ENCODE measurements at regions not wholly inside any gene's neighbourhood (a gene's known extent, or its start where the extent isn't known, plus 50 kb on each side); places are given as distances from the start of the nearest gene placed in this dataset.

DNA sequence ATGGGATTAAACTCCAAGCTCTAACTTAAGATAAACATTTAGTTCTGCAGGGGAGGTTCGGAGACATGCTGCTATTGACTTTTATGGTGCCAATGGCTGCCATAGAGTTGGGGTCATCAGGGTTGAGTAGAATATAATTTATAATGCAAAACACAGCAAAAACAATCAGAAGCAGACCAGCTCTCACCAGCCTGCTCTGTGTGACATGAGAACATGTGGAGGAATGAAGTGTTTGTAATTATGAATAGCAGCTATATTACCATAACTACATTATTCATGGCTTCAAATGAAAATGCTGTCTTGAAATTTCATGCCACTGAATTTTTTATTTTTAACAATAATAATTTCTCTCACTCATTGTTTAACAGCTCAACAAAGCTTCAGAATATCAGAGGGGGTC, 645.6 kb upstream of the CDH8 start:
- in situ Hi-C loops (cut with MboI; ENCODE audit: low pct_ligation_motif_present in 1 of 4, low pct_unique_long_range_greater_than_20kb in 1 of 4, low sequenced_read_pairs in 3 of 4) = no loop called here
- Histone ChIP-seq H3K9me3 (peaks cover 9 to 12% of the 10 kb centered on the region in 2 donors), H3K36me3 (no peaks in the 10 kb centered on the region), H3K27me3 (no peaks in the 10 kb centered on the region), H3K4me1 (no peaks in the 10 kb centered on the region), H3K27ac (no peak overlapping the region), H3K4me3 (no peak overlapping the region)
- 66 to 83% methylated on average over 1 of the region's 1 CpG for WGBS, 2 donors (ENCODE audit: low coverage in 1 of 2)
- TF ChIP-seq, protein P1, sequence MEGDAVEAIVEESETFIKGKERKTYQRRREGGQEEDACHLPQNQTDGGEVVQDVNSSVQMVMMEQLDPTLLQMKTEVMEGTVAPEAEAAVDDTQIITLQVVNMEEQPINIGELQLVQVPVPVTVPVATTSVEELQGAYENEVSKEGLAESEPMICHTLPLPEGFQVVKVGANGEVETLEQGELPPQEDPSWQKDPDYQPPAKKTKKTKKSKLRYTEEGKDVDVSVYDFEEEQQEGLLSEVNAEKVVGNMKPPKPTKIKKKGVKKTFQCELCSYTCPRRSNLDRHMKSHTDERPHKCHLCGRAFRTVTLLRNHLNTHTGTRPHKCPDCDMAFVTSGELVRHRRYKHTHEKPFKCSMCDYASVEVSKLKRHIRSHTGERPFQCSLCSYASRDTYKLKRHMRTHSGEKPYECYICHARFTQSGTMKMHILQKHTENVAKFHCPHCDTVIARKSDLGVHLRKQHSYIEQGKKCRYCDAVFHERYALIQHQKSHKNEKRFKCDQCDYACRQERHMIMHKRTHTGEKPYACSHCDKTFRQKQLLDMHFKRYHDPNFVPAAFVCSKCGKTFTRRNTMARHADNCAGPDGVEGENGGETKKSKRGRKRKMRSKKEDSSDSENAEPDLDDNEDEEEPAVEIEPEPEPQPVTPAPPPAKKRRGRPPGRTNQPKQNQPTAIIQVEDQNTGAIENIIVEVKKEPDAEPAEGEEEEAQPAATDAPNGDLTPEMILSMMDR (IDR thresholded peaks at IDR 0.05) = no peak
- no peak for TF ChIP-seq POLR2A (IDR thresholded peaks at IDR 0.05)
- no peak for TF ChIP-seq EP300 (IDR thresholded peaks at IDR 0.05; ENCODE audit: low read depth)
- TF ChIP-seq POLR2AphosphoS5 (IDR thresholded peaks at IDR 0.05) = no peak
- DNase-seq = no peak
- intact Hi-C loops (cut with DNase I; ENCODE audit: low total_unique reads) = no loop called here

DNA sequence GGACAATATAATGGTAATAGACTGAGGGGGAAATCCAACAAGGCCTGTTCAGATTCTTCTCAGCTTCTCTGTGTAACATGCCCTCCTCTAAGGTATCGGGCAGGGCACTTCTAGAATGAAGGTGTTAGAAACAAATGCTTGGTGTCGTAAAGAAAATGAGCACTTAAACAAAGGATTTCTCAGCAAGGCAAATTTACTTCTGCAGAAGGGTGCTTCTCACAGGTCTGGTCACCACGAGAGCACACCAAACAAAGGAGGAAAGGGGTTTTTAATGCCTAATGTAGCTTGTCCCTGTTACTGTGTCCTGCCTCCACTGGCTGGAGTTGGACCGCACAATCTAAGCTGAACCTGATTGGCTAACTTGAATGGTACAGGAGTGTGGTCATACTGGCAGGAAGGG, 642.6 kb upstream of the CDH8 start:
- intact Hi-C loops (cut with DNase I; ENCODE audit: low total_unique reads) (no loop called here), in situ Hi-C loops (cut with MboI; ENCODE audit: low pct_ligation_motif_present in 1 of 4, low pct_unique_long_range_greater_than_20kb in 1 of 4, low sequenced_read_pairs in 3 of 4) (no loop called here)
- Histone ChIP-seq H3K36me3 (no peaks in the 10 kb centered on the region), H3K27ac (no peak overlapping the region), H3K9me3 (peaks cover 9 to 12% of the 10 kb centered on the region in 2 donors), H3K4me1 (no peaks in the 10 kb centered on the region), H3K4me3 (no peak overlapping the region), H3K27me3 (no peaks in the 10 kb centered on the region)
- no peak for DNase-seq
- no peak for TF ChIP-seq POLR2A (IDR thresholded peaks at IDR 0.05)
- TF ChIP-seq EP300 (IDR thresholded peaks at IDR 0.05; ENCODE audit: low read depth) = no peak
- TF ChIP-seq, protein P1 (IDR thresholded peaks at IDR 0.05) = no peak
- TF ChIP-seq POLR2AphosphoS5 (IDR thresholded peaks at IDR 0.05) = no peak
- 63 to 80% methylated on average over 3 to 4 of the region's 4 CpGs for WGBS, 2 donors (ENCODE audit: low coverage in 1 of 2)

DNA sequence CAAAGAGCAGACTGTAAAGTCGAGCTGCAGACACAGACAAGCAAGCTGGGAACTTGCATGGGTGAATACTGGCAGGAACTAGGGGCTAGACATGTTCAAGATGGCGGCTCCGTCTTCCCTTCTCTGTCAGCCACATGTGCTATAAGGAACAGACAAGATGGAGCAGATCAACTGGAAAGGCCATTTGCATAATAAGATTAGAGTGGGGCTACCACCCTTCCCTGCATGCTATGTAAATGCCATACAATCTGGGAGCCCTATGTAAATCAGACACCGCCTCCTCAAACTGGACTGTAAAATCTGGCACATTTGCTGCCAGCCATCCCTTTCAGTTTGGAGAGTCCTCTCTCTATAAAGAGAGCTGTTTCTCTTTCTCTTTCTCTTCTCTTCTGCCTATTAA, 640.1 kb upstream of the CDH8 start:
- Histone ChIP-seq H3K9me3 (peaks cover 9 to 12% of the 10 kb centered on the region in 2 donors), H3K27me3 (no peaks in the 10 kb centered on the region), H3K4me1 (no peaks in the 10 kb centered on the region), H3K4me3 (no peak overlapping the region), H3K36me3 (no peaks in the 10 kb centered on the region), H3K27ac (no peak overlapping the region)
- 45 to 72% methylated on average over 3 to 4 of the region's 4 CpGs for WGBS, 2 donors (ENCODE audit: low coverage in 1 of 2)
- DNase-seq = no peak
- TF ChIP-seq, protein P1 (IDR thresholded peaks at IDR 0.05) = no peak
- TF ChIP-seq EP300 (IDR thresholded peaks at IDR 0.05; ENCODE audit: low read depth) (no peak), POLR2AphosphoS5 (IDR thresholded peaks at IDR 0.05) (no peak), POLR2A (IDR thresholded peaks at IDR 0.05) (no peak)
- intact Hi-C loops (cut with DNase I; ENCODE audit: low total_unique reads) = no loop called here
- in situ Hi-C loops (cut with MboI; ENCODE audit: low pct_ligation_motif_present in 1 of 4, low pct_unique_long_range_greater_than_20kb in 1 of 4, low sequenced_read_pairs in 3 of 4) = no loop called here

DNA sequence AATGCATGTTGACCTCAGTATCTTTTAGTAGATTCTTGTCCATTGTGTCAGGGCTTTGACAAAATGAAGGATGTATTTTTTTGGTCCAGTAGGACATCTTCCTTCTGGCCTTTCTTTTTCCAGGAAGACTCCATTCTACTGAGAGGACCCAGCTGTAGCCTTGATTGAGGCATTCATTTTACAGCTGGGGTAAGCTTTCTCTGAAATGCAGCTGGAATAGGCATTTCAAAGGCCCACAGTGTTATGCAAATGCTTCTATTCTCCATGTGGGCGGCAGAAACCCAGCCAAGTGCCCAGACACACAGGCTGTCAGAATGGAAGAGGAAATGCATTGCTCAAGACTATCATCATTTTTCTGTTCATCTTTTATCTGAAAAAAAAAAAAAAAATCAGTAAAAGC, 629.0 kb upstream of the CDH8 start:
- intact Hi-C loops (cut with DNase I; ENCODE audit: low total_unique reads) = no loop called here
- Histone ChIP-seq H3K36me3 (no peaks in the 10 kb centered on the region), H3K9me3 (peaks cover 0 to 8% of the 10 kb centered on the region in 2 donors), H3K4me1 (no peaks in the 10 kb centered on the region), H3K4me3 (no peak overlapping the region), H3K27me3 (no peaks in the 10 kb centered on the region), H3K27ac (no peak overlapping the region)
- in situ Hi-C loops (cut with MboI; ENCODE audit: low pct_ligation_motif_present in 1 of 4, low pct_unique_long_range_greater_than_20kb in 1 of 4, low sequenced_read_pairs in 3 of 4) = no loop called here
- 43 to 73% methylated on average over 1 of the region's 1 CpG for WGBS, 2 donors (ENCODE audit: low coverage in 1 of 2)
- DNase-seq = no peak
- TF ChIP-seq EP300 (IDR thresholded peaks at IDR 0.05; ENCODE audit: low read depth) = no peak
- TF ChIP-seq, protein P1 (IDR thresholded peaks at IDR 0.05) = no peak
- no peak for TF ChIP-seq POLR2A (IDR thresholded peaks at IDR 0.05)
- TF ChIP-seq POLR2AphosphoS5 (IDR thresholded peaks at IDR 0.05) = no peak

All from transverse colon (tissue), 4 donors.